ENCODE measurements at regions not wholly inside any gene's neighbourhood (a gene's known extent, or its start where the extent isn't known, plus 50 kb on each side); places are given as distances from the start of the nearest gene placed in this dataset.

- Mint-ChIP-seq H3K27me3 (ENCODE audit: insufficient read depth) (no peaks in the 10 kb centered on the region), H3K36me3 (ENCODE audit: low read depth) (no peaks in the 10 kb centered on the region), H3K4me1 (no peaks in the 10 kb centered on the region), H3K4me3 (no peak overlapping the region), H3K9me3 (no peaks in the 10 kb centered on the region), H3K27ac (no peak overlapping the region)
- no peaks in the 10 kb centered on the region for H3K9me3 ChIP-seq (ENCODE audit: control insufficient read depth, low read length)
- H3K4me1 ChIP-seq (ENCODE audit: control insufficient read depth, insufficient read depth, low read length) = no peaks in the 10 kb centered on the region
- TF ChIP-seq, protein P1, sequence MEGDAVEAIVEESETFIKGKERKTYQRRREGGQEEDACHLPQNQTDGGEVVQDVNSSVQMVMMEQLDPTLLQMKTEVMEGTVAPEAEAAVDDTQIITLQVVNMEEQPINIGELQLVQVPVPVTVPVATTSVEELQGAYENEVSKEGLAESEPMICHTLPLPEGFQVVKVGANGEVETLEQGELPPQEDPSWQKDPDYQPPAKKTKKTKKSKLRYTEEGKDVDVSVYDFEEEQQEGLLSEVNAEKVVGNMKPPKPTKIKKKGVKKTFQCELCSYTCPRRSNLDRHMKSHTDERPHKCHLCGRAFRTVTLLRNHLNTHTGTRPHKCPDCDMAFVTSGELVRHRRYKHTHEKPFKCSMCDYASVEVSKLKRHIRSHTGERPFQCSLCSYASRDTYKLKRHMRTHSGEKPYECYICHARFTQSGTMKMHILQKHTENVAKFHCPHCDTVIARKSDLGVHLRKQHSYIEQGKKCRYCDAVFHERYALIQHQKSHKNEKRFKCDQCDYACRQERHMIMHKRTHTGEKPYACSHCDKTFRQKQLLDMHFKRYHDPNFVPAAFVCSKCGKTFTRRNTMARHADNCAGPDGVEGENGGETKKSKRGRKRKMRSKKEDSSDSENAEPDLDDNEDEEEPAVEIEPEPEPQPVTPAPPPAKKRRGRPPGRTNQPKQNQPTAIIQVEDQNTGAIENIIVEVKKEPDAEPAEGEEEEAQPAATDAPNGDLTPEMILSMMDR (conservative IDR thresholded peaks at IDR 0.05) = no peak
- H3K4me3 ChIP-seq (ENCODE audit: low read length) = no peak overlapping the region
- H3K36me3 ChIP-seq (ENCODE audit: control insufficient read depth, insufficient read depth, low read length) = no peaks in the 10 kb centered on the region
- H3K27ac ChIP-seq (ENCODE audit: low read depth, low read length) = no peak overlapping the region
- H3K27me3 ChIP-seq (ENCODE audit: control insufficient read depth, insufficient read depth, low read length, poor library complexity, severe bottlenecking) = no peaks in the 10 kb centered on the region
- no peak for DNase-seq
- no peak overlapping the region for H3K9ac ChIP-seq (ENCODE audit: extremely low read depth, low read length, poor library complexity, severe bottlenecking)
Observed at GRCh38 chr4:166153548-166153947, 280.5 kb downstream of the TLL1 start.

DNA sequence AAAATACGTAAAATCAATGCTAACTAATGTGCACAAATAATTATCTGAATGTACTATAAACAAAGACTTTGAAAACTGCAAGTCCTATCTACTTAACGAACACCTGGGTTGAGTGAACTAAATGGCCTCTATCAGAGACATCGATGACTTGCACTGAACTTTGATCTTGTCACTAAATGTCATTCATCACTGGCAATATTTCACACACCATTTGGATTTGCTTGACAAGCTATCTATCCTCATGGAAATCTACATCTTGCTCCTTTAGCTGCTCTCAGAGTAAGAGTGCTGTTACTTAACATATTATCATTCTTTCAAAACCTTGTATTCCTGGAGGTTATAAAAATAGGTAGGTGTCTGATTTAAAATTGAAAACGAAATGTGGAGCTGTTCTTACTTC is 289.3 kb downstream of the TLL1 start:
- no peak overlapping the region for H3K4me3 ChIP-seq (ENCODE audit: low read length)
- H3K36me3 Mint-ChIP-seq (ENCODE audit: low read depth) = no peaks in the 10 kb centered on the region
- H3K9me3 Mint-ChIP-seq = no peaks in the 10 kb centered on the region
- no peaks in the 10 kb centered on the region for H3K9me3 ChIP-seq (ENCODE audit: control insufficient read depth, low read length)
- H3K27me3 ChIP-seq (ENCODE audit: control insufficient read depth, insufficient read depth, low read length, poor library complexity, severe bottlenecking) = peaks cover 11% of the 10 kb centered on the region
- H3K27ac Mint-ChIP-seq = no peak overlapping the region
- WGBS, 2 experiments (ENCODE audit: insufficient coverage in 1 of 2, insufficient read length in 1 of 2) = 76 to 94% methylated on average over 2 to 3 of the region's 4 CpGs
- TF ChIP-seq, protein P1 (conservative IDR thresholded peaks at IDR 0.05) = no peak
- no peak for DNase-seq
- H3K36me3 ChIP-seq (ENCODE audit: control insufficient read depth, insufficient read depth, low read length) = no peaks in the 10 kb centered on the region
- H3K4me1 ChIP-seq (ENCODE audit: control insufficient read depth, insufficient read depth, low read length) = no peaks in the 10 kb centered on the region
- no peaks in the 10 kb centered on the region for H3K4me1 Mint-ChIP-seq
- H3K27me3 Mint-ChIP-seq (ENCODE audit: insufficient read depth) = peaks cover 2% of the 10 kb centered on the region
- no peak overlapping the region for H3K9ac ChIP-seq (ENCODE audit: extremely low read depth, low read length, poor library complexity, severe bottlenecking)
- no peak overlapping the region for H3K27ac ChIP-seq (ENCODE audit: low read depth, low read length)
- H3K4me3 Mint-ChIP-seq = no peak overlapping the region

- H3K9ac ChIP-seq (ENCODE audit: extremely low read depth, low read length, poor library complexity, severe bottlenecking) = no peak overlapping the region
- no peaks in the 10 kb centered on the region for H3K4me1 ChIP-seq (ENCODE audit: control insufficient read depth, insufficient read depth, low read length)
- no peak overlapping the region for H3K4me3 ChIP-seq (ENCODE audit: low read length)
- H3K27me3 ChIP-seq (ENCODE audit: control insufficient read depth, insufficient read depth, low read length, poor library complexity, severe bottlenecking) = peaks cover 11% of the 10 kb centered on the region
- H3K36me3 ChIP-seq (ENCODE audit: control insufficient read depth, insufficient read depth, low read length) = no peaks in the 10 kb centered on the region
- TF ChIP-seq, protein P1 (conservative IDR thresholded peaks at IDR 0.05) = peak; percentile 85
- 9 to 16% methylated on average over 3 to 7 of the region's 7 CpGs for WGBS, 2 experiments (ENCODE audit: insufficient coverage in 1 of 2, insufficient read length in 1 of 2)
- Mint-ChIP-seq H3K27ac (no peak overlapping the region), H3K4me1 (no peaks in the 10 kb centered on the region), H3K4me3 (no peak overlapping the region), H3K9me3 (no peaks in the 10 kb centered on the region), H3K36me3 (ENCODE audit: low read depth) (no peaks in the 10 kb centered on the region), H3K27me3 (ENCODE audit: insufficient read depth) (peaks cover 2% of the 10 kb centered on the region)
- H3K27ac ChIP-seq (ENCODE audit: low read depth, low read length) = no peak overlapping the region
- no peak for DNase-seq
- H3K9me3 ChIP-seq (ENCODE audit: control insufficient read depth, low read length) = no peaks in the 10 kb centered on the region
Observed at GRCh38 chr4:166165829-166166420, 292.9 kb downstream of the TLL1 start.

Measured in endodermal cell (in vitro differentiated cells).